ENCODE measurements at regions not wholly inside any gene's neighbourhood (a gene's known extent, or its start where the extent isn't known, plus 50 kb on each side); places are given as distances from the start of the nearest gene placed in this dataset.

GRCh38 chr7:20474249-20474648 is 141.2 kb upstream of the ABCB5 start:
- no peak overlapping the region for H3K4me2 ChIP-seq (ENCODE audit: low read length)
- H3K9me2 ChIP-seq (ENCODE audit: insufficient read depth, low read length) = no peaks in the 10 kb centered on the region
- no peak overlapping the region for H2AFZ ChIP-seq (ENCODE audit: low read length)
- no peak overlapping the region for H3K27ac ChIP-seq (ENCODE audit: low read depth, low read length, poor library complexity, severe bottlenecking)
- DNase-seq (ENCODE audit: low spot score) = no peak
- H3K36me3 ChIP-seq (ENCODE audit: insufficient read depth, low read length) = no peaks in the 10 kb centered on the region
- CTCF ChIA-PET (ENCODE audit: unreplicated experiment) = no interaction called here
- H3K9me3 ChIP-seq (ENCODE audit: low read length) = no peaks in the 10 kb centered on the region
- POLR2A ChIA-PET = interaction anchor here (0.7 to 0.9 kb wide), 2 partner anchors 72 to 785 kb away, joined by 3 to 4 read pairs; no protein-coding TSS in a partner anchor
- no peak overlapping the region for H3K4me3 ChIP-seq (ENCODE audit: low read depth, low read length, poor library complexity, severe bottlenecking)
- BruUV-seq (replicated peaks) = no TSS peak
- H3K4me1 ChIP-seq (ENCODE audit: insufficient read depth, low read length, poor library complexity, severe bottlenecking) = no peaks in the 10 kb centered on the region
- H3K79me2 ChIP-seq (ENCODE audit: insufficient read depth, low read depth, low read length) = no peaks in the 10 kb centered on the region
- TF ChIP-seq CTCF (conservative IDR thresholded peaks at IDR 0.05; ENCODE audit: low read length) = no peak
- no peak for TF ChIP-seq EZH2phosphoT487 (IDR thresholded peaks at IDR 0.05; ENCODE audit: borderline replicate concordance, low read depth, low read length)
- H4K20me1 ChIP-seq (ENCODE audit: insufficient read depth, low read length) = no peaks in the 10 kb centered on the region
- intact Hi-C loops (cut with micrococcal nuclease; ENCODE audit: unreplicated experiment) = no loop called here

- H3K9me2 ChIP-seq (ENCODE audit: insufficient read depth, low read length) = no peaks in the 10 kb centered on the region
- H3K36me3 ChIP-seq (ENCODE audit: insufficient read depth, low read length) = no peaks in the 10 kb centered on the region
- H3K9me3 ChIP-seq (ENCODE audit: low read length) = no peaks in the 10 kb centered on the region
- H3K4me1 ChIP-seq (ENCODE audit: insufficient read depth, low read length, poor library complexity, severe bottlenecking) = no peaks in the 10 kb centered on the region
- H3K4me2 ChIP-seq (ENCODE audit: low read length) = no peak overlapping the region
- POLR2A ChIA-PET = interaction anchor here (0.7 kb wide), 1 partner anchor 730 kb away, joined by 3 read pairs; no protein-coding TSS in a partner anchor
- no peak overlapping the region for H2AFZ ChIP-seq (ENCODE audit: low read length)
- no TSS peak for BruUV-seq (replicated peaks)
- DNase-seq (ENCODE audit: low spot score) = no peak
- no peaks in the 10 kb centered on the region for H4K20me1 ChIP-seq (ENCODE audit: insufficient read depth, low read length)
- no peak overlapping the region for H3K27ac ChIP-seq (ENCODE audit: low read depth, low read length, poor library complexity, severe bottlenecking)
- intact Hi-C loops (cut with micrococcal nuclease; ENCODE audit: unreplicated experiment) = no loop called here
- CTCF ChIA-PET (ENCODE audit: unreplicated experiment) = no interaction called here
- H3K79me2 ChIP-seq (ENCODE audit: insufficient read depth, low read depth, low read length) = no peaks in the 10 kb centered on the region
- TF ChIP-seq CTCF (conservative IDR thresholded peaks at IDR 0.05; ENCODE audit: low read length) (no peak), EZH2phosphoT487 (IDR thresholded peaks at IDR 0.05; ENCODE audit: borderline replicate concordance, low read depth, low read length) (no peak)
- H3K4me3 ChIP-seq (ENCODE audit: low read depth, low read length, poor library complexity, severe bottlenecking) = no peak overlapping the region
Observed at GRCh38 chr7:20475756-20476155, 139.7 kb upstream of the ABCB5 start.

GRCh38 chr7:20477067-20477466 is 138.4 kb upstream of the ABCB5 start:
- Histone ChIP-seq H3K36me3 (ENCODE audit: insufficient read depth, low read length) (no peaks in the 10 kb centered on the region), H3K4me1 (ENCODE audit: insufficient read depth, low read length, poor library complexity, severe bottlenecking) (no peaks in the 10 kb centered on the region), H4K20me1 (ENCODE audit: insufficient read depth, low read length) (no peaks in the 10 kb centered on the region), H3K79me2 (ENCODE audit: insufficient read depth, low read depth, low read length) (no peaks in the 10 kb centered on the region), H3K9me3 (ENCODE audit: low read length) (no peaks in the 10 kb centered on the region), H3K27ac (ENCODE audit: low read depth, low read length, poor library complexity, severe bottlenecking) (no peak overlapping the region), H2AFZ (ENCODE audit: low read length) (no peak overlapping the region), H3K9me2 (ENCODE audit: insufficient read depth, low read length) (no peaks in the 10 kb centered on the region), H3K4me3 (ENCODE audit: low read depth, low read length, poor library complexity, severe bottlenecking) (no peak overlapping the region), H3K4me2 (ENCODE audit: low read length) (no peak overlapping the region)
- intact Hi-C loops (cut with micrococcal nuclease; ENCODE audit: unreplicated experiment) = no loop called here
- TF ChIP-seq EZH2phosphoT487 (IDR thresholded peaks at IDR 0.05; ENCODE audit: borderline replicate concordance, low read depth, low read length) (no peak), CTCF (conservative IDR thresholded peaks at IDR 0.05; ENCODE audit: low read length) (no peak)
- DNase-seq (ENCODE audit: low spot score) = no peak
- ChIA-PET POLR2A (no interaction called here), CTCF (ENCODE audit: unreplicated experiment) (no interaction called here)
- BruUV-seq (replicated peaks) = no TSS peak

Data from OCI-LY7 (cell line).